DND-41 (cell line): ENCODE measurements at regions not wholly inside any gene's neighbourhood (a gene's known extent, or its start where the extent isn't known, plus 50 kb on each side); places are given as distances from the start of the nearest gene placed in this dataset.
"Not testable (repeated sequence)": the region's sequence is repeated elsewhere in the genome, so short reads cannot be mapped to it uniquely, and the experiment has no call there.

Experiments
- ATAC-seq: fragments of 200-7000 bp; cut with Tn5 transposase; 3 replicates; pipeline ENCODE4 v1.9.1; 2021; ENCODE audit warnings: low read depth; ENCODE audit not compliant: insufficient read depth
- DNase-seq: peaks from one replicate; pipeline ENCODE4 v3.0.0-alpha.2; 2020
- H2AFZ ChIP-seq: 2 replicates; pipeline ENCODE4 v1.6.0; 2012; ENCODE audit warnings: low read depth, low read length
- H3K27ac ChIP-seq: 2 replicates; pipeline ENCODE4 v1.5.1; 2012; ENCODE audit warnings: low read length, inconsistent platforms
- H3K27me3 ChIP-seq: fragments of 200-600 bp; sonication (generic); 2 replicates; pipeline ENCODE4 v1.6.0; 2012; ENCODE audit warnings: low read length, mild to moderate bottlenecking, inconsistent platforms; ENCODE audit not compliant: insufficient read depth, poor library complexity
- H3K36me3 ChIP-seq: 2 replicates; pipeline ENCODE4 v1.5.1; 2012; ENCODE audit warnings: low read length, inconsistent platforms; ENCODE audit not compliant: insufficient read depth
- H3K4me1 ChIP-seq: 2 replicates; pipeline ENCODE4 v1.5.1; 2012; ENCODE audit warnings: mild to moderate bottlenecking, low read length; ENCODE audit not compliant: insufficient read depth
- H3K4me2 ChIP-seq: 2 replicates; pipeline ENCODE4 v1.6.0; 2012; ENCODE audit warnings: mild to moderate bottlenecking, moderate library complexity, low read length, inconsistent platforms; ENCODE audit not compliant: insufficient read depth
- H3K4me3 ChIP-seq, 2 experiments: fragments of 200-600 bp in 1 of 2; shearing (Covaris generic) in 1 of 2; 2 replicates each; pipeline ENCODE4 v1.5.1; 2012 to 2016; ENCODE audit warnings: inconsistent platforms in 2 of 2, low read length in 2 of 2, mild to moderate bottlenecking in 2 of 2, low read depth in 1 of 2, moderate library complexity in 1 of 2
- H3K79me2 ChIP-seq: 2 replicates; pipeline ENCODE4 v1.6.0; 2012; ENCODE audit warnings: low read length, inconsistent platforms; ENCODE audit not compliant: insufficient read depth
- H3K9ac ChIP-seq: 2 replicates; pipeline ENCODE4 v1.6.0; 2012; ENCODE audit warnings: low read depth, mild to moderate bottlenecking, inconsistent platforms, low read length, moderate library complexity
- H3K9me3 ChIP-seq: 2 replicates; pipeline ENCODE4 v1.5.1; 2012; ENCODE audit warnings: low read length, moderate library complexity, mild to moderate bottlenecking, inconsistent platforms; ENCODE audit not compliant: insufficient read depth, severe bottlenecking
- H4K20me1 ChIP-seq: 2 replicates; pipeline ENCODE4 v1.6.0; 2012; ENCODE audit warnings: low read length; ENCODE audit not compliant: insufficient read depth
- CTCF ChIP-seq: IDR thresholded peaks from 2 replicates; pipeline ENCODE4 v1.5.1; 2012; ENCODE audit warnings: borderline replicate concordance, low read length, moderate library complexity, mild to moderate bottlenecking; ENCODE audit not compliant: poor library complexity, severe bottlenecking; ENCODE audit errors: extremely low read depth
- EZH2 ChIP-seq: IDR thresholded peaks from 3 replicates; pipeline ENCODE4 v1.6.1; 2012; ENCODE audit warnings: borderline replicate concordance, low read depth, mild to moderate bottlenecking, moderate library complexity, low read length, inconsistent platforms; ENCODE audit not compliant: severe bottlenecking

GRCh38 chr14:105647784-105648608, 121.6 kb downstream of the TMEM121 start:
- Histone ChIP-seq H3K27me3 (no peaks in the 10 kb centered on the region), H4K20me1 (no peaks in the 10 kb centered on the region), H3K36me3 (no peaks in the 10 kb centered on the region), H3K4me1 (no peaks in the 10 kb centered on the region), H3K79me2 (no peaks in the 10 kb centered on the region), H3K9me3 (no peaks in the 10 kb centered on the region), H2AFZ (no peak overlapping the region), H3K4me3 (no peak overlapping the region), H3K27ac (no peak overlapping the region), H3K9ac (no peak overlapping the region), H3K4me2 (no peak overlapping the region)
- ATAC-seq (no peak), DNase-seq (no peak)
- TF ChIP-seq EZH2 (no peak), CTCF (no peak)

GRCh38 chr14:105648609-105649535, 122.5 kb downstream of the TMEM121 start:
- not testable (repeated sequence) for H3K9me3 ChIP-seq, DNase-seq, H3K4me2 ChIP-seq, ATAC-seq, H3K36me3 ChIP-seq, H3K4me1 ChIP-seq, H3K9ac ChIP-seq, H3K27me3 ChIP-seq, H3K27ac ChIP-seq, H4K20me1 ChIP-seq, H3K4me3 ChIP-seq, H2AFZ ChIP-seq, H3K79me2 ChIP-seq

GRCh38 chr14:105652317-105652716, 125.9 kb downstream of the TMEM121 start:
- H3K79me2 ChIP-seq, H3K4me2 ChIP-seq, H3K36me3 ChIP-seq, H4K20me1 ChIP-seq, ATAC-seq, H3K27me3 ChIP-seq, H3K4me1 ChIP-seq, H3K27ac ChIP-seq, H3K9me3 ChIP-seq, H3K4me3 ChIP-seq, H3K9ac ChIP-seq, H2AFZ ChIP-seq, DNase-seq: not testable (repeated sequence)

GRCh38 chr14:105653921-105654320, 127.5 kb downstream of the TMEM121 start:
- ATAC-seq, H3K4me1 ChIP-seq: not testable (repeated sequence)

GRCh38 chr14:105659255-105659654, 132.9 kb downstream of the TMEM121 start:
- H3K9me3 ChIP-seq, ATAC-seq, H3K79me2 ChIP-seq, H3K4me3 ChIP-seq, H3K9ac ChIP-seq, H3K27me3 ChIP-seq, H2AFZ ChIP-seq, H3K4me1 ChIP-seq, H3K27ac ChIP-seq, DNase-seq, H3K36me3 ChIP-seq, H3K4me2 ChIP-seq, H4K20me1 ChIP-seq: not testable (repeated sequence)

More at GRCh38 chr14:105653921-105654320, 127.5 kb downstream of the TMEM121 start:
- H3K9me3 ChIP-seq, H3K27ac ChIP-seq, DNase-seq, H3K4me3 ChIP-seq, H2AFZ ChIP-seq, H3K4me2 ChIP-seq, H3K36me3 ChIP-seq, H4K20me1 ChIP-seq, H3K79me2 ChIP-seq, H3K9ac ChIP-seq, H3K27me3 ChIP-seq: not testable (repeated sequence)
